ENCODE measurements at regions not wholly inside any gene's neighbourhood (a gene's known extent, or its start where the extent isn't known, plus 50 kb on each side); places are given as distances from the start of the nearest gene placed in this dataset.

DNA sequence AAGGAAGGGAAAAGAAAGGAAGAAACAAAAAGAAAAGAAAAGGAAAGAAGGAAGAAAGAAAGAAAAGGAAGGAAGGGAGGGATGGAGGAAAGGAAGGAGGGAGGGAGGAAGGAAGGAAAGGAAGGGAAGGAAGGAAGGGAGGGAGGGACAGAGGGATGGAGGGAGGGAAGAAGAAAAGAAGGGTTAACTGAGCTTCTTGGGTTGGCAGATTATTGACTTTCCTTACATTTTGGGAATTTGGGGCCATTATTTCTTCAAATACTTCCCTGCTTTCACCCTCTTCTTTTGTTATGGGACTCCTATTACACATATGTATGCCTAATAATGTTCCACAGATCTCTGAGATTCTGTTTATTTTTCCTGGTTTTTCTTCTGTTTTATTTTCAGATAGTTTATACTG is 285.6 kb downstream of the KCNJ2 start (continued):
- TF ChIP-seq, protein P1, sequence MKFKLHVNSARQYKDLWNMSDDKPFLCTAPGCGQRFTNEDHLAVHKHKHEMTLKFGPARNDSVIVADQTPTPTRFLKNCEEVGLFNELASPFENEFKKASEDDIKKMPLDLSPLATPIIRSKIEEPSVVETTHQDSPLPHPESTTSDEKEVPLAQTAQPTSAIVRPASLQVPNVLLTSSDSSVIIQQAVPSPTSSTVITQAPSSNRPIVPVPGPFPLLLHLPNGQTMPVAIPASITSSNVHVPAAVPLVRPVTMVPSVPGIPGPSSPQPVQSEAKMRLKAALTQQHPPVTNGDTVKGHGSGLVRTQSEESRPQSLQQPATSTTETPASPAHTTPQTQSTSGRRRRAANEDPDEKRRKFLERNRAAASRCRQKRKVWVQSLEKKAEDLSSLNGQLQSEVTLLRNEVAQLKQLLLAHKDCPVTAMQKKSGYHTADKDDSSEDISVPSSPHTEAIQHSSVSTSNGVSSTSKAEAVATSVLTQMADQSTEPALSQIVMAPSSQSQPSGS (IDR thresholded peaks at IDR 0.05; ENCODE audit: low read length), result no peak
- TF ChIP-seq SRF (IDR thresholded peaks at IDR 0.05; ENCODE audit: low read depth, low read length) (no peak), SIRT6 (IDR thresholded peaks at IDR 0.05; ENCODE audit: low read length) (no peak), PHF8 (conservative IDR thresholded peaks at IDR 0.05; ENCODE audit: low read depth, low read length) (no peak)
